ENCODE measurements at regions not wholly inside any gene's neighbourhood (a gene's known extent, or its start where the extent isn't known, plus 50 kb on each side); places are given as distances from the start of the nearest gene placed in this dataset.

- peaks cover 8% of the 10 kb centered on the region for H3K4me1 ChIP-seq
- no peak overlapping the region for H3K27ac ChIP-seq (replicated peaks)
- DNase-seq: no peak
- TF ChIP-seq CTCF (IDR thresholded peaks at IDR 0.05; ENCODE audit: borderline replicate concordance): no peak
- H3K27me3 ChIP-seq (ENCODE audit: low read depth): no peaks in the 10 kb centered on the region
- intact Hi-C loops (cut with micrococcal nuclease): no loop called here
- H3K9me3 ChIP-seq (replicated peaks): no peaks in the 10 kb centered on the region
- H3K36me3 ChIP-seq: no peaks in the 10 kb centered on the region
- H3K4me3 ChIP-seq: no peak overlapping the region
Measured at GRCh38 chr10:78356291-78356900, 322.7 kb downstream of the RPS24 start.

- TF ChIP-seq CTCF (IDR thresholded peaks at IDR 0.05; ENCODE audit: borderline replicate concordance): no peak
- DNase-seq: no peak
- intact Hi-C loops (cut with micrococcal nuclease): no loop called here
- H3K36me3 ChIP-seq: no peaks in the 10 kb centered on the region
- H3K27me3 ChIP-seq (ENCODE audit: low read depth): no peaks in the 10 kb centered on the region
- no peak overlapping the region for H3K4me3 ChIP-seq
- H3K4me1 ChIP-seq: peaks cover 8% of the 10 kb centered on the region
- H3K9me3 ChIP-seq (replicated peaks): no peaks in the 10 kb centered on the region
- H3K27ac ChIP-seq (replicated peaks): no peak overlapping the region
Measured at GRCh38 chr10:78357141-78358063, 323.7 kb downstream of the RPS24 start.

- no peak overlapping the region for H3K4me3 ChIP-seq
Measured at GRCh38 chr10:78358351-78358750, 324.7 kb downstream of the RPS24 start.

GRCh38 chr10:78358982-78359381 is 325.3 kb downstream of the RPS24 start:
- no peaks in the 10 kb centered on the region for H3K9me3 ChIP-seq (replicated peaks)
- DNase-seq: no peak
- intact Hi-C loops (cut with micrococcal nuclease): no loop called here
- H3K27me3 ChIP-seq (ENCODE audit: low read depth): no peaks in the 10 kb centered on the region
- no peak overlapping the region for H3K4me3 ChIP-seq
- no peak overlapping the region for H3K27ac ChIP-seq (replicated peaks)
- no peak for TF ChIP-seq CTCF (IDR thresholded peaks at IDR 0.05; ENCODE audit: borderline replicate concordance)
- H3K36me3 ChIP-seq: no peaks in the 10 kb centered on the region
- H3K4me1 ChIP-seq: peaks cover 8% of the 10 kb centered on the region

More at GRCh38 chr10:78358351-78358750, 324.7 kb downstream of the RPS24 start:
- Histone ChIP-seq H3K27ac (replicated peaks) (no peak overlapping the region), H3K27me3 (ENCODE audit: low read depth) (no peaks in the 10 kb centered on the region), H3K9me3 (replicated peaks) (no peaks in the 10 kb centered on the region), H3K36me3 (no peaks in the 10 kb centered on the region), H3K4me1 (peaks cover 8% of the 10 kb centered on the region)
- DNase-seq: no peak
- intact Hi-C loops (cut with micrococcal nuclease): no loop called here
- no peak for TF ChIP-seq CTCF (IDR thresholded peaks at IDR 0.05; ENCODE audit: borderline replicate concordance)

- Histone ChIP-seq H3K4me1 (peaks cover 8% of the 10 kb centered on the region), H3K36me3 (no peaks in the 10 kb centered on the region), H3K9me3 (replicated peaks) (no peaks in the 10 kb centered on the region), H3K27me3 (ENCODE audit: low read depth) (no peaks in the 10 kb centered on the region), H3K27ac (replicated peaks) (no peak overlapping the region), H3K4me3 (no peak overlapping the region)
- intact Hi-C loops (cut with micrococcal nuclease): no loop called here
- no peak for DNase-seq
- no peak for TF ChIP-seq CTCF (IDR thresholded peaks at IDR 0.05; ENCODE audit: borderline replicate concordance)
Measured at GRCh38 chr10:78359640-78360091, 326.0 kb downstream of the RPS24 start.
